H1 (cell line): ENCODE measurements at regions not wholly inside any gene's neighbourhood (a gene's known extent, or its start where the extent isn't known, plus 50 kb on each side); places are given as distances from the start of the nearest gene placed in this dataset.

Source experiments
- CTCF ChIA-PET: fragments of 300-600 bp; sonication (Branson Sonifier 250); formaldehyde crosslinking; loops from one replicate; lab custom pipeline; 2021; ENCODE audit not compliant: partially characterized antibody; lab: Charles Lee
- POLR2A ChIA-PET: fragments of 300-600 bp; sonication (Branson Sonifier 250); formaldehyde crosslinking; loops from one replicate; lab custom pipeline; 2021; ENCODE audit warnings: inconsistent platforms; ENCODE audit not compliant: partially characterized antibody; lab: Charles Lee
- DNase-seq, 2 experiments: peaks; one replicate each; pipeline versions ENCODE4 v3.0.0 to v3.0.0-alpha.2; 2010 to 2022; ENCODE audit warnings: low spot score in 2 of 2, low read depth in 1 of 2, mixed read lengths in 1 of 2
- FAIRE-seq: peaks from 2 replicates; lab custom pipeline; 2011; peaks lifted over from hg19 to GRCh38; lab: Jason Lieb, UNC
- H2AFZ ChIP-seq: 2 replicates; pipeline ENCODE4 v1.8.1; 2012; ENCODE audit warnings: low read length, inconsistent platforms
- H2AK5ac ChIP-seq: 2 replicates; pipeline ENCODE4 v1.6.1; 2013; ENCODE audit warnings: low read depth, low read length
- H2BK120ac ChIP-seq: replicated peaks from 2 replicates; pipeline ENCODE3; 2013; ENCODE audit warnings: low read depth, low read length, inconsistent platforms
- H2BK12ac ChIP-seq: 2 replicates; pipeline ENCODE4 v1.6.1; 2013; ENCODE audit warnings: low read depth, low read length
- H2BK15ac ChIP-seq: 2 replicates; pipeline ENCODE4 v1.6.1; 2013; ENCODE audit warnings: low read length
- H2BK20ac ChIP-seq: 2 replicates; pipeline ENCODE4 v1.6.1; 2013; ENCODE audit warnings: low read length
- H2BK5ac ChIP-seq: 2 replicates; pipeline ENCODE4 v1.6.1; 2013; ENCODE audit warnings: low read depth, low read length
- H3K14ac ChIP-seq: 2 replicates; pipeline ENCODE4 v1.6.1; 2013; ENCODE audit warnings: inconsistent platforms; ENCODE audit not compliant: insufficient read length
- H3K18ac ChIP-seq: 2 replicates; pipeline ENCODE4 v1.6.1; 2013; ENCODE audit warnings: low read length; ENCODE audit errors: extremely low read depth
- H3K23ac ChIP-seq: 2 replicates; pipeline ENCODE4 v1.6.1; 2013; ENCODE audit warnings: inconsistent platforms; ENCODE audit not compliant: insufficient read length
- H3K23me2 ChIP-seq: 2 replicates; pipeline ENCODE4 v1.6.1; 2013; ENCODE audit warnings: low read depth, low read length
- H3K27ac ChIP-seq: 2 replicates; pipeline ENCODE4 v1.6.1; 2011; ENCODE audit warnings: low read depth, low read length, inconsistent platforms
- H3K27me3 ChIP-seq, 4 experiments: replicated peaks in 1 of 4; 1 replicate in 1 of 4; 2 replicates in 3 of 4; pipeline versions ENCODE4 v1.6.1 to v1.8.1; 2011 to 2013; ENCODE audit warnings: low read length in 3 of 4, mild to moderate bottlenecking in 3 of 4, inconsistent platforms in 2 of 4, mixed read lengths in 2 of 4, moderate library complexity in 1 of 4; ENCODE audit not compliant: control insufficient read depth in 3 of 4, insufficient read depth in 3 of 4; ENCODE audit errors: extremely low read depth in 1 of 4
- H3K36me3 ChIP-seq, 4 experiments: 2 replicates each; pipeline versions ENCODE4 v1.6.1 to v1.8.1; 2011 to 2013; ENCODE audit warnings: mild to moderate bottlenecking in 4 of 4, low read length in 3 of 4, moderate library complexity in 2 of 4, control low read depth in 1 of 4, inconsistent platforms in 1 of 4; ENCODE audit not compliant: insufficient read depth in 4 of 4, control insufficient read depth in 2 of 4
- H3K4ac ChIP-seq: replicated peaks from 2 replicates; pipeline ENCODE3; 2013; ENCODE audit warnings: low read length, low read depth, mixed read lengths, inconsistent platforms; ENCODE audit not compliant: insufficient read length
- H3K4me1 ChIP-seq, 4 experiments: replicated peaks in 1 of 4; 1 replicate in 1 of 4; 2 replicates in 3 of 4; pipeline versions ENCODE4 v1.6.1 to v1.8.1; 2011 to 2013; ENCODE audit warnings: low read length in 3 of 4, inconsistent platforms in 2 of 4, mixed read lengths in 1 of 4; ENCODE audit not compliant: insufficient read depth in 4 of 4, control insufficient read depth in 3 of 4
- H3K4me2 ChIP-seq, 2 experiments: 2 replicates each; pipeline versions ENCODE4 v1.6.1 to v1.8.1; 2011 to 2013; ENCODE audit warnings: low read depth in 2 of 2, low read length in 2 of 2, control low read depth in 1 of 2, inconsistent platforms in 1 of 2, mild to moderate bottlenecking in 1 of 2; ENCODE audit not compliant: insufficient read depth in 1 of 2
- H3K4me3 ChIP-seq, 4 experiments: fragments of 200-600, 300-600 bp in 1 of 4; sonication (generic), shearing (Covaris generic), sonication (Bioruptor Twin) in 1 of 4; 2 replicates each; pipeline versions ENCODE4 v1.5.1 to v1.8.1; 2011 to 2016; ENCODE audit warnings: low read length in 4 of 4, low read depth in 3 of 4, control low read depth in 2 of 4, inconsistent platforms in 2 of 4, mild to moderate bottlenecking in 2 of 4, mixed read lengths in 1 of 4, moderate library complexity in 1 of 4; ENCODE audit not compliant: insufficient read depth in 2 of 4; ENCODE audit errors: extremely low read depth in 1 of 4
- H3K56ac ChIP-seq: replicated peaks from 2 replicates; pipeline ENCODE3; 2013; ENCODE audit warnings: low read depth, mild to moderate bottlenecking, mixed read lengths, low read length, inconsistent platforms; ENCODE audit not compliant: insufficient read length
- H3K79me1 ChIP-seq: 2 replicates; pipeline ENCODE4 v1.6.1; 2013; ENCODE audit warnings: low read depth, low read length, control low read depth
- H3K79me2 ChIP-seq, 2 experiments: 2 replicates each; pipeline versions ENCODE4 v1.6.1 to v1.8.1; 2012 to 2013; ENCODE audit warnings: low read length in 2 of 2, mild to moderate bottlenecking in 2 of 2, inconsistent platforms in 1 of 2; ENCODE audit not compliant: insufficient read depth in 2 of 2, control insufficient read depth in 1 of 2
- H3K9ac ChIP-seq, 4 experiments: replicated peaks in 1 of 4; 1 replicate in 1 of 4; 2 replicates in 3 of 4; pipeline versions ENCODE4 v1.6.1 to v1.8.1; 2011 to 2013; ENCODE audit warnings: low read depth in 3 of 4, low read length in 3 of 4, control low read depth in 2 of 4, mild to moderate bottlenecking in 2 of 4, moderate library complexity in 2 of 4, inconsistent platforms in 1 of 4; ENCODE audit errors: extremely low read depth in 1 of 4
- H3K9me3 ChIP-seq, 2 experiments: 2 replicates each; pipeline versions ENCODE4 v1.6.1 to v1.8.1; 2012 to 2013; ENCODE audit warnings: mild to moderate bottlenecking in 2 of 2, moderate library complexity in 2 of 2, control low read depth in 1 of 2, inconsistent platforms in 1 of 2, low read depth in 1 of 2, low read length in 1 of 2, mixed read lengths in 1 of 2; ENCODE audit not compliant: insufficient read depth in 2 of 2
- H4K20me1 ChIP-seq, 2 experiments: replicated peaks in 1 of 2; 2 replicates each; pipeline versions ENCODE3 to v1.8.1; 2011 to 2013; ENCODE audit warnings: inconsistent platforms in 2 of 2, low read length in 2 of 2, mild to moderate bottlenecking in 1 of 2; ENCODE audit not compliant: insufficient read depth in 2 of 2, control insufficient read depth in 1 of 2
- H4K5ac ChIP-seq: 2 replicates; pipeline ENCODE4 v1.6.1; 2013; ENCODE audit warnings: low read length, low read depth, mixed read lengths, inconsistent platforms; ENCODE audit not compliant: insufficient read length
- H4K8ac ChIP-seq: 2 replicates; pipeline ENCODE4 v1.8.0; 2013; ENCODE audit warnings: mild to moderate bottlenecking, moderate library complexity, low read length, inconsistent platforms; ENCODE audit not compliant: insufficient read depth; ENCODE audit errors: extremely low read depth
- H4K91ac ChIP-seq: replicated peaks from 2 replicates; pipeline ENCODE3; 2013; ENCODE audit warnings: low read length, mixed read lengths, inconsistent platforms; ENCODE audit not compliant: insufficient read length
- BRCA1 ChIP-seq: IDR thresholded peaks from 2 replicates; pipeline ENCODE4 v1.6.1; 2012; ENCODE audit warnings: low read depth, low read length, improper control_type of control experiment
- CEBPB ChIP-seq: IDR thresholded peaks from 2 replicates; pipeline ENCODE4 v1.6.1; 2012; ENCODE audit warnings: low read depth, low read length
- CHD1 ChIP-seq: IDR thresholded peaks from 2 replicates; pipeline ENCODE4 v1.6.1; 2012; ENCODE audit warnings: low read depth, low read length, improper control_type of control experiment
- GABPA ChIP-seq: IDR thresholded peaks from 2 replicates; pipeline ENCODE4 v1.6.1; 2011; ENCODE audit warnings: mild to moderate bottlenecking, low read length, moderate library complexity, borderline replicate concordance; ENCODE audit not compliant: insufficient read depth
- NANOG ChIP-seq: IDR thresholded peaks from 2 replicates; pipeline ENCODE4 v1.6.1; 2011; ENCODE audit warnings: low read length, low read depth, mild to moderate bottlenecking, inconsistent platforms; ENCODE audit not compliant: insufficient read depth, poor library complexity, severe bottlenecking
- PHF8 ChIP-seq: fragments of 200-600 bp; sonication (generic); conservative IDR thresholded peaks from 2 replicates; pipeline ENCODE4 v1.7.1; 2012; ENCODE audit warnings: low read depth, mild to moderate bottlenecking, inconsistent platforms, low read length, moderate library complexity
- RAD21 ChIP-seq, 2 experiments: IDR thresholded peaks in 1 of 2; conservative IDR thresholded peaks in 1 of 2; 2 replicates each; pipeline ENCODE4 v1.6.1; 2011; ENCODE audit warnings: low read depth in 2 of 2, low read length in 2 of 2, improper control_type of control experiment in 1 of 2, inconsistent platforms in 1 of 2, mild to moderate bottlenecking in 1 of 2, moderate library complexity in 1 of 2
- SIX5 ChIP-seq: IDR thresholded peaks from 2 replicates; pipeline ENCODE4 v1.6.1; 2011; ENCODE audit warnings: mild to moderate bottlenecking, low read depth, low read length
- TAF1 ChIP-seq: IDR thresholded peaks from 2 replicates; pipeline ENCODE4 v1.6.1; 2011; ENCODE audit warnings: mild to moderate bottlenecking, low read depth, low read length
- YY1 ChIP-seq: IDR thresholded peaks from 2 replicates; pipeline ENCODE4 v1.6.1; 2011; ENCODE audit warnings: low read depth, mild to moderate bottlenecking, low read length
- ZNF274 ChIP-seq: IDR thresholded peaks from 2 replicates; pipeline ENCODE4 v1.7.0; 2012; ENCODE audit warnings: low read length, borderline replicate concordance; ENCODE audit errors: extremely low read depth
- WGBS, 2 experiments: shearing (Covaris generic) in 1 of 2; methylation state at CpG; one replicate each; pipeline versions ENCODE4 v1.1.6 to v1.1.7; 2013 to 2015; ENCODE audit warnings: low lambda C conversion rate in 2 of 2, mixed read lengths in 2 of 2, inconsistent platforms in 1 of 2, low coverage in 1 of 2, missing lambda C conversion rate in 1 of 2; ENCODE audit not compliant: insufficient replicate concordance in 2 of 2, insufficient coverage in 1 of 2, insufficient read length in 1 of 2; ENCODE audit errors: extremely low coverage in 1 of 2, missing lambda C conversion rate in 1 of 2; 5-methylcytosine and 5-hydroxymethylcytosine counted together
- TF ChIP-seq, protein P1 (sequence below): IDR thresholded peaks from 2 replicates; pipeline ENCODE4 v1.6.1; 2012; ENCODE audit warnings: low read length, inconsistent platforms

DNA sequence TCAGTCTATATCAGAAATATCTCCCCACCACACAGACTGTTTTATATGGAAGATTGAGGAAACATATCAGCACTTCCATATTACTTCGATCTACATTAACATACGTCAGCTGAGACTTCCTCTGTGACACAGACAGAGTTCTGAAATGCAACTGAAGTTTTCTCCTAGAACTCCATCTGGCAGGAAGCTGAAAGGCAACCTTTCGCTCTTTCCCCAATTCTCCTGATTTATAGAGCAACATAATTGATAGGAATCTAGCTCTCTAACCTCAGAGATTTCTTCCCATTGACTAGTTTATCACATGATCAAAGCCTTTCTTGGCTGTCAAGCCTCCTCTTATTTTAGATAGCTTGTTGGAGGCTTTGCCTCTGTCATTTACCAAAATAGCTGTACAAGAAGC is 806.7 kb upstream of the CHAC2 start:
- H3K27ac ChIP-seq: no peak overlapping the region
- CTCF ChIA-PET: interaction anchor here (0.9 to 1.9 kb wide), 3 partner anchors 11 to 1702 kb away, joined by 3 to 8 read pairs (median 3); no protein-coding TSS in a partner anchor

More for the DNA sequence above, 806.7 kb upstream of the CHAC2 start:
- no peak overlapping the region for H2BK5ac ChIP-seq
- no peaks in the 10 kb centered on the region for H3K23me2 ChIP-seq
- no peak overlapping the region for H3K18ac ChIP-seq
- H4K91ac ChIP-seq: no peak overlapping the region
- H2BK12ac ChIP-seq: no peak overlapping the region
- no peak overlapping the region for H4K8ac ChIP-seq
- no peak overlapping the region for H3K4me2 ChIP-seq
- no peaks in the 10 kb centered on the region for H3K79me1 ChIP-seq
- DNase-seq (no peak), FAIRE-seq (no peak)
- no peaks in the 10 kb centered on the region for H3K9me3 ChIP-seq
- H2BK15ac ChIP-seq: no peak overlapping the region
- no peaks in the 10 kb centered on the region for H3K79me2 ChIP-seq
- H4K20me1 ChIP-seq: no peaks in the 10 kb centered on the region
- no peak overlapping the region for H3K4me3 ChIP-seq
- H2AK5ac ChIP-seq: no peak overlapping the region
- H3K14ac ChIP-seq: no peak overlapping the region
- no peaks in the 10 kb centered on the region for H3K27me3 ChIP-seq
- H2AFZ ChIP-seq: no peak overlapping the region
- 92% methylated on average over 3 of the region's 3 CpGs; no CpG with 5 or more reads in 1 of the 2 experiments for WGBS, 2 experiments
- H3K23ac ChIP-seq: no peak overlapping the region
- H3K56ac ChIP-seq: no peak overlapping the region
- TF ChIP-seq CEBPB: no peak
- no peak for TF ChIP-seq CHD1
- TF ChIP-seq PHF8: no peak
- TF ChIP-seq BRCA1: no peak
- TF ChIP-seq RAD21 (IDR thresholded peaks at IDR 0.05 in 1 of 2, conservative IDR thresholded peaks at IDR 0.05 in 1 of 2; ENCODE audit: low read depth in 2 of 2, low read length in 2 of 2): no peak
- no peak for TF ChIP-seq SIX5
- no peak for TF ChIP-seq YY1
- no peak for TF ChIP-seq TAF1
- no peak for TF ChIP-seq GABPA
- no peak for TF ChIP-seq ZNF274
- no peak for TF ChIP-seq NANOG
- TF ChIP-seq, protein P1, sequence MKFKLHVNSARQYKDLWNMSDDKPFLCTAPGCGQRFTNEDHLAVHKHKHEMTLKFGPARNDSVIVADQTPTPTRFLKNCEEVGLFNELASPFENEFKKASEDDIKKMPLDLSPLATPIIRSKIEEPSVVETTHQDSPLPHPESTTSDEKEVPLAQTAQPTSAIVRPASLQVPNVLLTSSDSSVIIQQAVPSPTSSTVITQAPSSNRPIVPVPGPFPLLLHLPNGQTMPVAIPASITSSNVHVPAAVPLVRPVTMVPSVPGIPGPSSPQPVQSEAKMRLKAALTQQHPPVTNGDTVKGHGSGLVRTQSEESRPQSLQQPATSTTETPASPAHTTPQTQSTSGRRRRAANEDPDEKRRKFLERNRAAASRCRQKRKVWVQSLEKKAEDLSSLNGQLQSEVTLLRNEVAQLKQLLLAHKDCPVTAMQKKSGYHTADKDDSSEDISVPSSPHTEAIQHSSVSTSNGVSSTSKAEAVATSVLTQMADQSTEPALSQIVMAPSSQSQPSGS: no peak
- no peak overlapping the region for H4K5ac ChIP-seq
- no peak overlapping the region for H2BK20ac ChIP-seq
- H3K36me3 ChIP-seq: no peaks in the 10 kb centered on the region
- H2BK120ac ChIP-seq: no peak overlapping the region
- peaks cover 0 to 5% (median 2%) of the 10 kb centered on the region in 4 experiments; a peak in 2 of 7 replicates for H3K4me1 ChIP-seq
- POLR2A ChIA-PET: no interaction called here
- no peak overlapping the region for H3K4ac ChIP-seq
- no peak overlapping the region for H3K9ac ChIP-seq
